ENCODE measurements at regions not wholly inside any gene's neighbourhood (a gene's known extent, or its start where the extent isn't known, plus 50 kb on each side); places are given as distances from the start of the nearest gene placed in this dataset.

DNA sequence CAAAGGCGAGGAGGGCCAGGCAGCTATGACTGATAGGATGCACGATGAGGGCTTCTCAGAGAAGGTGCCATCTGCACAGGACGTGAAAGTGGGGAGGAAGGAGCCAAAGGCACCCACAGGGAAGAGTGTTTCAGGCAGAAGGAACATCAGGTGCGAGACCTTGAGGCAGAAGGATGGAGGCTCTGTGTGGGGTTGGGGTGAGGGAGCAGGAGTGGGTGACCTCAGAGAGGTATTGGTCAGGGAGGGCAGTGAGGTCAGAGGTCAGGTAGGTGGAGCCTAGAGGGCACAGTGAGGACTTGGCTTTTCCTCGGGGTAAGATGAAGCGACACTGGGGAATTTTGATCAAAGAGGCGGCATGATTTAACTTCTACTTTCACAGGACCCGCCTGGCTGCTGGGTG, 64.7 kb upstream of the XPA start:
- CTCF ChIA-PET: no interaction called here
- Mint-ChIP-seq H3K4me3 (ENCODE audit: unreplicated experiment) (no peak overlapping the region), H3K27me3 (ENCODE audit: insufficient read depth, unreplicated experiment) (peaks cover 29% of the 10 kb centered on the region), H3K36me3 (ENCODE audit: insufficient read depth, unreplicated experiment) (no peaks in the 10 kb centered on the region), H3K4me1 (ENCODE audit: insufficient read depth, unreplicated experiment) (peaks cover 13% of the 10 kb centered on the region), H3K9me3 (ENCODE audit: unreplicated experiment) (peaks cover 4% of the 10 kb centered on the region), H3K27ac (ENCODE audit: low read depth, unreplicated experiment) (no peak overlapping the region)
- intact Hi-C loops (cut with micrococcal nuclease): no loop called here
- no peak for DNase-seq (ENCODE audit: unreplicated experiment)
- POLR2A ChIA-PET: no interaction called here
- TF ChIP-seq CTCF (IDR thresholded peaks at IDR 0.05; ENCODE audit: unreplicated experiment): no peak
- BruUV-seq (replicated peaks): no TSS peak

- ChIA-PET POLR2A (interaction anchor here (0.5 kb wide), 1 partner anchor 1863 kb away, joined by 3 read pairs; no protein-coding TSS in a partner anchor), CTCF (interaction anchor here (0.5 to 1.6 kb wide), 6 partner anchors 28 to 942 kb away, joined by 3 to 6 read pairs (median 3); no protein-coding TSS in a partner anchor)
- H3K27me3 Mint-ChIP-seq (ENCODE audit: insufficient read depth, unreplicated experiment): peaks cover 29% of the 10 kb centered on the region
- no peak overlapping the region for H3K27ac Mint-ChIP-seq (ENCODE audit: low read depth, unreplicated experiment)
- BruUV-seq (replicated peaks): no TSS peak
- peaks cover 4% of the 10 kb centered on the region for H3K9me3 Mint-ChIP-seq (ENCODE audit: unreplicated experiment)
- no peaks in the 10 kb centered on the region for H3K36me3 Mint-ChIP-seq (ENCODE audit: insufficient read depth, unreplicated experiment)
- TF ChIP-seq CTCF (IDR thresholded peaks at IDR 0.05; ENCODE audit: unreplicated experiment): no peak
- intact Hi-C loops (cut with micrococcal nuclease): no loop called here
- no peak for DNase-seq (ENCODE audit: unreplicated experiment)
- peaks cover 25% of the 10 kb centered on the region for H3K4me1 Mint-ChIP-seq (ENCODE audit: insufficient read depth, unreplicated experiment)
- H3K4me3 Mint-ChIP-seq (ENCODE audit: unreplicated experiment): no peak overlapping the region
Measured at GRCh38 chr9:97763874-97764273, 66.7 kb upstream of the XPA start.

DNA sequence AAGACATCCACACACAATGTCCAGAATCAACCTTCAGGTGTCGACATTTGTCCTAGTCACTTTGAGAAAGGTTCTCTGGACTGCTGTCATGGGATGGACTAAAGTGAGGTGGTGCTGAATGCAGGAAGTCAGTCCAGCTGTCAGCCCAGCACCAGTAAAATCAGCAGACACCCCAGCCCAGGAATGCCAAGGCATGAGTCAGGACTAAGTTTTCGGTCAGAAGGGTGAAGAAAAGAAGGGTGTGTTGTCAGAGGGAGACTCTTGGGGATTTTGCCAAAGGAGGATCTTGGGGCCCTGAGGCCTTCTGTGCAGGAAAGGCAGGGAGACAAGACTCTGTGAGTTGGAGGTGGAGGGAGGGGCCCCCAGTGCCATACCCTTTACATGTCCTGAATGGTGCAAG, 69.0 kb upstream of the XPA start:
- TF ChIP-seq CTCF (IDR thresholded peaks at IDR 0.05; ENCODE audit: unreplicated experiment): no peak
- no peaks in the 10 kb centered on the region for H3K36me3 Mint-ChIP-seq (ENCODE audit: insufficient read depth, unreplicated experiment)
- intact Hi-C loops (cut with micrococcal nuclease): loop anchor here (2.0 to 5.0 kb wide), 2 partner anchors 37 to 111 kb away; no protein-coding TSS in a partner anchor
- DNase-seq (ENCODE audit: unreplicated experiment): peak; percentile 70
- H3K4me1 Mint-ChIP-seq (ENCODE audit: insufficient read depth, unreplicated experiment): peaks cover 38% of the 10 kb centered on the region
- peaks cover 4% of the 10 kb centered on the region for H3K9me3 Mint-ChIP-seq (ENCODE audit: unreplicated experiment)
- ChIA-PET CTCF (interaction anchor here (1.0 to 1.7 kb wide), 3 partner anchors 15 to 135 kb away, joined by 3 to 5 read pairs (median 4); no protein-coding TSS in a partner anchor), POLR2A (interaction anchor here (0.6 to 1.3 kb wide), 4 partner anchors 23 to 489 kb away, joined by 3 to 4 read pairs (median 3); partner anchors contain the start of gene TBC1D2)
- H3K27ac Mint-ChIP-seq (ENCODE audit: low read depth, unreplicated experiment): peak overlapping the region; percentile 40
- peaks cover 21% of the 10 kb centered on the region for H3K27me3 Mint-ChIP-seq (ENCODE audit: insufficient read depth, unreplicated experiment)
- H3K4me3 Mint-ChIP-seq (ENCODE audit: unreplicated experiment): no peak overlapping the region
- no TSS peak for BruUV-seq (replicated peaks)

GRCh38 chr9:97766610-97767009, 69.5 kb upstream of the XPA start:
- DNase-seq (ENCODE audit: unreplicated experiment): no peak
- H3K27ac Mint-ChIP-seq (ENCODE audit: low read depth, unreplicated experiment): no peak overlapping the region
- TF ChIP-seq CTCF (IDR thresholded peaks at IDR 0.05; ENCODE audit: unreplicated experiment): no peak
- peaks cover 4% of the 10 kb centered on the region for H3K9me3 Mint-ChIP-seq (ENCODE audit: unreplicated experiment)
- peaks cover 38% of the 10 kb centered on the region for H3K4me1 Mint-ChIP-seq (ENCODE audit: insufficient read depth, unreplicated experiment)
- intact Hi-C loops (cut with micrococcal nuclease): loop anchor here (2.0 to 5.0 kb wide), 2 partner anchors 36 to 111 kb away; no protein-coding TSS in a partner anchor
- BruUV-seq (replicated peaks): no TSS peak
- no peaks in the 10 kb centered on the region for H3K36me3 Mint-ChIP-seq (ENCODE audit: insufficient read depth, unreplicated experiment)
- ChIA-PET CTCF (interaction anchor here (0.6 to 1.7 kb wide), 5 partner anchors 11 to 760 kb away, joined by 3 to 5 read pairs (median 4); no protein-coding TSS in a partner anchor), POLR2A (interaction anchor here (0.7 to 1.3 kb wide), 2 partner anchors 23 to 148 kb away, joined by 3 to 4 read pairs; no protein-coding TSS in a partner anchor)
- peaks cover 16% of the 10 kb centered on the region for H3K27me3 Mint-ChIP-seq (ENCODE audit: insufficient read depth, unreplicated experiment)
- H3K4me3 Mint-ChIP-seq (ENCODE audit: unreplicated experiment): no peak overlapping the region

All from MCF 10A (cell line).